NOMO-1 treated with DMSO at 0.1 percent for 48 hours (cell line): ENCODE measurements at regions not wholly inside any gene's neighbourhood (a gene's known extent, or its start where the extent isn't known, plus 50 kb on each side); places are given as distances from the start of the nearest gene placed in this dataset.

Source experiments
- DNase-seq: peaks from one replicate; lab custom pipeline; 2025; ENCODE audit not compliant: unreplicated experiment; lab: John Stamatoyannopoulos, UW

- no peak for DNase-seq
Observed at GRCh38 chr6:62345446-62345845, 59.4 kb upstream of the KHDRBS2 start.

GRCh38 chr6:62344850-62345249, 58.8 kb upstream of the KHDRBS2 start:
- no peak for DNase-seq

GRCh38 chr6:62338477-62338876, 52.5 kb upstream of the KHDRBS2 start:
- no peak for DNase-seq
